G401.6 (cell line): ENCODE measurements at regions not wholly inside any gene's neighbourhood (a gene's known extent, or its start where the extent isn't known, plus 50 kb on each side); places are given as distances from the start of the nearest gene placed in this dataset.
A peak's percentile ranks its signal among the peaks of the same experiment; 100 is the strongest.

Experiments used
- FAIRE-seq: peaks from 2 replicates; lab custom pipeline; 2012; peaks lifted over from hg19 to GRCh38; lab: Jason Lieb, UNC

DNA sequence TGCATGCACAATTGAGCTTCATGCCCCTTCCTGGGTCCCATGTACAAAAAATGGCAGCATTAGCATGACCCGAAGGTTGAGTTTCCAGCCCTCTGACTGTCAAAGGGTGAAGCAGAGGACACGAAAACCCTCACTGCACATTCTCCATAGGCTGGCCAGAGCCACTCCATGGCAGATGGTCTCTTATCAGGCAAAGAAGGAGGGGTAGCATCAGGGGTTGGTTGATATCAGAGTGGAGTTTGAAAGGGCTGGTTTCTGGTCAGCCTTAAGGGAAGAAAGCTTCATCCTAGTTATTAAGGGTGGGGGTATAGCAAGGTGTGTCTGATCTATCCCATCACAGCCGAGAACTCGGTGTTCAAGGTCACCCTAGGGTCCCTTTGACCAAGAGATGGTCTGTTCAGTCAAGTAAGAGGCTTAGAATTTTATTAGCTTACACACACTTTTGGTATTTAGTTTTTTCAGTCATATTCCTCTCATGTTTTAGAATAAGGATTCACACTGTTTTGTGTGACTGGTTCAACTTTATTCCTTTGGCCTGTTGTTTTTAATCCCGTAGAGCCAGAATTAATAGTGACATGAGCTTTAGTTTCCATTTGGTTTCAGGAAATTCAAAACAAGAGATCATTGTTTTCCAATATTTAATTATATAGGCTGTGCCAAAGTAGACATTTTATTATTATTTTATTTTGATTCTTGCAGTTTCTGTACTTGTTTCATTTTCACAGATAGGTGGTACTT lies 199.9 kb upstream of the FMN2 start:
- no peak for FAIRE-seq

DNA sequence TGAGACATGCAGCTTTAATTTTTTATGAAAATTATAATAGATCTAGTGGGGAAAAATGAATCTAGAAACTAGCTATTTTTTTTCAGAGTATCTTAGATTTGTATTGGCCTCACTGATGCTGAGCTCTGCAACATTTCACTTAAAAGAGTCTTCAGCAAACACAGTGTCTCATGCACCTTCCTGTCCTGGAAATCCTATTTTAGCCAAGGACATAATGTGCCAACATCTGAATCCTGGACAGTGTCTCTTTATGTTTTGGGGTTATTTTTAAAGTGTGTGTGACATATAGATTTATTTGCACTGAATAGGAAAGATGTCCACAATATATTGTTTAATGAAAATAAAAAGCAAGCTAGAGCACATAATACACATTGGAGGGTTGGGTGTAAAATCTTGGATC lies 199.1 kb upstream of the FMN2 start:
- no peak for FAIRE-seq

GRCh38 chr1:239893127-239893731 lies 198.5 kb upstream of the FMN2 start:
- no peak for FAIRE-seq

DNA sequence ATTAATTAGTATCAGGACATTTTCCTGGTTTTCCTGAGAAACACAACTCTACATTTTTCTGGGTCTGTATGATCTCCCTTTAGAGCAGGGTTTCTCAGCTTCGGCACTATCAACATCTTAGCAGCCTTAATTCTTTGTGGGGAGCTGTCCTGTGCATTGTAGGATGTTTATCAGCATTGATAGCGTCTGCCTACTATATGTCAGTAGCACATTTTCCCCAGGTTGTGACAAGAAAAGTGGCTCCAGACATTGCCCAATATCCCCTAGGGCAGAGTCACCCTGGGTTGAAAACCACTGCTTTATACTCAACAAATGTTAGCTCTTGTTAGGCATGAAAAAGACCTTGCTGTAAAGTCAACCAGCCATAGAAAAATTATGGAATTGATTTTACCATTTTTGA lies 195.1 kb upstream of the FMN2 start:
- FAIRE-seq: no peak

GRCh38 chr1:239896980-239897379 lies 194.7 kb upstream of the FMN2 start:
- no peak for FAIRE-seq

- FAIRE-seq: no peak
Observed at GRCh38 chr1:239897458-239897857, 194.2 kb upstream of the FMN2 start.

GRCh38 chr1:239898062-239898730 lies 193.5 kb upstream of the FMN2 start:
- peak; percentile 3 for FAIRE-seq

- FAIRE-seq: no peak
Observed at GRCh38 chr1:239899747-239900146, 191.9 kb upstream of the FMN2 start.

DNA sequence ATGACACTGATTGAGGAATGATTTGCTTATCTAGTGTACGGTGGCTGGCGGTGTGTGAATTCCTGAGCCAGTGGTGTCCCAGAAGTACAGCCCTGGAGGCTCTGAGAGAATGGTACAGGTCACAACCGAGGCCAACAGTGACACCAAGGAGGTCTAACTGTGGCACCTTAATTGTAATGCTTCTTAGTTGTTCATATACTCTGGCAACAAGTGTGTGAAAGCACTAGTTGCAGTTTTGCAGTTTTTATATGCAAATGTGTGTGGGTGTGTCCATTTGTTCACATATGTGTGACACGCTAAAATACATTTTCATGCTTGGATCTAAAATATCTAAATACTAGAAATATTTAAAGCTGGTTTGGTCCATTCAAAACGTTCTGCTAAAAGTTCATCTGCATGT lies 185.3 kb upstream of the FMN2 start:
- no peak for FAIRE-seq

GRCh38 chr1:239909898-239910297 lies 181.8 kb upstream of the FMN2 start:
- FAIRE-seq: no peak

- no peak for FAIRE-seq
Observed at GRCh38 chr1:239912471-239912870, 179.2 kb upstream of the FMN2 start.

DNA sequence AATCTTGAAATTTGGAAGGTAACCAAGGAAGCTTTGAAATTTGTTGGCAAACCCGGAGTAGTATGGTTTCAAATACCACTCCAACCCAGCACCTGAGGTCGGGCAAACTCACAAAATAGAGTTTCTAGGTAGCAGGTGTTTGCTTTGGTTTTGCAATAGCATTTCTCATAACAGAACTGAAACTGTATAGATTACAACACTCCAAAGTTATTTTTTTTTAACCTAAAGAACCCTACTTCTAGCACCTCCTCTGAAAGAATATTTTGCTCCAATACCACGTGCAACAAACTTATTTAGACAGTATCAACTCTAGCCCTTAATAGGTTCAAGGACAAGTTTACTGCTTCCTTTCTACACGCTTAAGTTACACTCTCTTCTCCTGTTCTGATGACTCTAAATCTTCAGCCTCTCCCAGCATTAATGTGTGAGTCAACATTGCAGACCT lies 178.5 kb upstream of the FMN2 start:
- no peak for FAIRE-seq

DNA sequence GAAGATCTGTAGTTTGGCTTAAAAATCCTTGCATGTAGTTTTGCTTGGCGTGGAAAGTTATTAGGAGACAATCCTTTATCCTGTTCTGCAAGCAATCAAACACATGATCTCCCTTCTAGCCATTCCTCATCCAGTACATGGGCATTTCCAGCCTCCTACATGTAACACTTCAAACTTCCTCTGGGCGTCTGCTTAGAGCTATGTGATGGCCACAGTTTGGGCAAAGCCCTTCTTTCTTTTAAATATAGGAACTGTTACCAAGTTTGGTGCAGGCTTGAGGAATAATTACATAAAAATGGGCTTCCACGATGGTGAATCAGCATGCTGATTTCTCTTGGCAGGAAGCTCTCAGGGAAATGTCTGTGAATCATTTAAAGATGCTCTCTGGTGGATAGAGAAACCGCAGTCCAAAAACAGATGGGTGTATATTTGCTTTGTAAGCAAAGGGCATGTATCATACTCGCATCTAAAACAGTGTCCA lies 176.9 kb upstream of the FMN2 start:
- no peak for FAIRE-seq

- FAIRE-seq: no peak
Observed at GRCh38 chr1:239918634-239919033, 173.0 kb upstream of the FMN2 start.

GRCh38 chr1:239920214-239920613 lies 171.5 kb upstream of the FMN2 start:
- no peak for FAIRE-seq

GRCh38 chr1:239922778-239923522 lies 168.7 kb upstream of the FMN2 start:
- FAIRE-seq: no peak

DNA sequence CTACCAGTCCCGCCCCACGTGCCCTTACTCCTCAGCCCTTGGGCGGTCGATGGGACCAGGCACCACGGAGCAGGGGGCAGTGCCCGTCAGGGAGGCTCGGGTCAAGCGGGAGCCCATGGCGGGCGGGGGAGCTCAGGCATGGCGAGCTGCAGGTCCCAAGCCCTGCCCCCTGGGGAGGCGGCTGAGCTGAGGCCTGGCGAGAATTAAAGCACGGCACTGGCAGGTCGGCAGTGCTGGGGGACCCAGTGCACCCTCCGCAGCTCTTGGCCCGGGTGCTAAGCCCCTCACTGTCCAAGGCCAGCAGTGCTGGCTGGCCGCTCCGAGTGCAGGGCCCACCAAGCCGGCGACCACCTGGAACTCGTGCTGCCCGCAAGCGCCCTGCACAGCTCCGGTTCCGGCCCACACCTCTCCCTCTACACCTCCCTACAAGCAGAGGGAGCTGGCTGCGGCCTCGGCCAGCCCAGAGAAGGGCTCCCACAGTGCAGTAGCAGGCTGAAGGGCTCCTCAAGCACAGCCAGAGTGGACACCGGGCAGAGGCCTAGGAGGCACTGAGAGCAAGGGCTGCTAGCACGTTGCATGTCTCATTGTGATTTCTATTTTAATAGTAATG lies 166.8 kb upstream of the FMN2 start:
- no peak for FAIRE-seq

DNA sequence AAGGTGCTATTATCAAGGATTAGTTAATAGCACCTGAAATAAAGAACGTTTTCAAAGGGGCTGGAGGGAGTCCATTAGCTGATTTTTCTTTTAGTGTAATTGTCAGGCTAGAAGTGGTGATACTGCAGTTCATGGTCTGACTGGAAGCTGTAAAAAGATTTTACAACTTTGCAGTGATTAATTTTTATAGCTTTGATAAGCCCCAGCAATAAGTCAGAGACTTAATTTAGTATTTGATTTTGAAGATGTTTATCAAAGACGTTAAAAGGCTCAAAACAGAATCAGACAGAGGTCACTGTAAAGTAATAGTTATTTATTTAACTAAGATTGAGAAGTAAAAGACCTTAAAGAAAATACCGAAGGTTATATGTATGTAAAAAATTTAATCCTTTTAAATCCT lies 165.5 kb upstream of the FMN2 start:
- FAIRE-seq: no peak

DNA sequence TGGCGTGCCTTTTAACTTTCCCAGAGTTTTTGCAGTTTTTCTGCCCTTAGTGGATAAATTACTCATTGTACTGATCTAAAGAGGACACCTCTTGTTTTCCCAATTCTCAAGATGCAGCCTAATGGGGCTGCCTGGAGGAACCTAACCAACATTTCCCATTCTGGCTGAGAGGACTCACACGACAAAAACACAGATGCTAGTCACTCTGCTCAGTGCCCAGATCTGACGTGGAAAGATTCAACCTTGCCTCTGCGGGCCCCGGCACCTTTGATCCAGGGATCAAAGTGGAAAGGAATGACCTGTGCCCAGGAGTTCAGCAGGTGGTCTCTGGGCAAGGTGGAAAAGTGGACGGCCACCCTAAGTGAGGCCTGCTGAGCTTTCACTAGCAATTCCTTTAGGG lies 162.4 kb upstream of the FMN2 start:
- FAIRE-seq: no peak

- FAIRE-seq: no peak
Observed at GRCh38 chr1:239930686-239931262, 160.9 kb upstream of the FMN2 start.

- no peak for FAIRE-seq
Observed at GRCh38 chr1:239931341-239931740, 160.3 kb upstream of the FMN2 start.

DNA sequence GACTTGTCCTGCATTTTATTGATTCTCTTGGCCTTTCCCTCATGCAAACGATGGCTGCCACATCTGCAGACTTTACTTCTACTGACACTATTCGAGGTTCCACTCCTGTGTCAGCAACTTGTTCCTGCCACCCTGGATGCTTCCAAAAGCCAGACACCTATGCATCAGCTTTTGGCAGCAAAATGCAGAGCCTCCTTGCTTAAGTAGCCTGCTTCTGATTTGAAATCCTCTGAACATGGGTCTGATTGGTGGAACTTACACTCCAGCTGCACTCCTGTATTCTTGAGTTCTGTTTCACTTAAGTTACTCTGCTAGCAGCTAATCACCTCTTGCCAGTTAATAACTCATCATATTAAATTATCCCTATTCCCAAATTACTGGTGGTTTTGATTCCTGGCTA lies 152.1 kb upstream of the FMN2 start:
- FAIRE-seq: no peak
